ENCODE measurements at regions not wholly inside any gene's neighbourhood (a gene's known extent, or its start where the extent isn't known, plus 50 kb on each side); places are given as distances from the start of the nearest gene placed in this dataset.
"Not testable (repeated sequence)": the region's sequence is repeated elsewhere in the genome, so short reads cannot be mapped to it uniquely, and the experiment has no call there.

- TF ChIP-seq CTCF (IDR thresholded peaks at IDR 0.05; ENCODE audit: extremely low read depth, insufficient read depth, missing control alignments), result peak; percentile 24
- no peak for DNase-seq (ENCODE audit: low spot score)
- in situ Hi-C loops (cut with MboI; ENCODE audit: low pct_unique_long_range_greater_than_20kb, low sequenced_read_pairs, unreplicated experiment), result no loop called here
These were observed 1143.6 kb upstream of the ACVR2A start for GRCh38 chr2:146701183-146701582.

GRCh38 chr2:146697307-146697706, 1147.5 kb upstream of the ACVR2A start:
- no peak for TF ChIP-seq CTCF (IDR thresholded peaks at IDR 0.05; ENCODE audit: extremely low read depth, insufficient read depth, missing control alignments)
- in situ Hi-C loops (cut with MboI; ENCODE audit: low pct_unique_long_range_greater_than_20kb, low sequenced_read_pairs, unreplicated experiment), result no loop called here
- DNase-seq (ENCODE audit: low spot score), result no peak

GRCh38 chr2:146696787-146697186, 1148.0 kb upstream of the ACVR2A start:
- DNase-seq (ENCODE audit: low spot score); in situ Hi-C loops (cut with MboI; ENCODE audit: low pct_unique_long_range_greater_than_20kb, low sequenced_read_pairs, unreplicated experiment): not testable (repeated sequence)

GRCh38 chr2:146681991-146682390, 1162.8 kb upstream of the ACVR2A start:
- DNase-seq (ENCODE audit: low spot score), result no peak
- in situ Hi-C loops (cut with MboI; ENCODE audit: low pct_unique_long_range_greater_than_20kb, low sequenced_read_pairs, unreplicated experiment), result no loop called here
- no peak for TF ChIP-seq CTCF (IDR thresholded peaks at IDR 0.05; ENCODE audit: extremely low read depth, insufficient read depth, missing control alignments)

- no peak for TF ChIP-seq CTCF (IDR thresholded peaks at IDR 0.05; ENCODE audit: extremely low read depth, insufficient read depth, missing control alignments)
- no peak for DNase-seq (ENCODE audit: low spot score)
- in situ Hi-C loops (cut with MboI; ENCODE audit: low pct_unique_long_range_greater_than_20kb, low sequenced_read_pairs, unreplicated experiment), result no loop called here
These were observed 1166.3 kb upstream of the ACVR2A start for GRCh38 chr2:146678516-146678915.

GRCh38 chr2:146677280-146677679, 1167.5 kb upstream of the ACVR2A start:
- no peak for DNase-seq (ENCODE audit: low spot score)
- in situ Hi-C loops (cut with MboI; ENCODE audit: low pct_unique_long_range_greater_than_20kb, low sequenced_read_pairs, unreplicated experiment), result no loop called here
- TF ChIP-seq CTCF (IDR thresholded peaks at IDR 0.05; ENCODE audit: extremely low read depth, insufficient read depth, missing control alignments), result no peak

- no peak for TF ChIP-seq CTCF (IDR thresholded peaks at IDR 0.05; ENCODE audit: extremely low read depth, insufficient read depth, missing control alignments)
- DNase-seq (ENCODE audit: low spot score), result no peak
- in situ Hi-C loops (cut with MboI; ENCODE audit: low pct_unique_long_range_greater_than_20kb, low sequenced_read_pairs, unreplicated experiment), result no loop called here
These were observed 1175.1 kb upstream of the ACVR2A start for GRCh38 chr2:146669735-146670134.

Measured in GM13977 (cell line).